B cell (primary cell): ENCODE measurements at regions not wholly inside any gene's neighbourhood (a gene's known extent, or its start where the extent isn't known, plus 50 kb on each side); places are given as distances from the start of the nearest gene placed in this dataset.
"Not testable (repeated sequence)": the region's sequence is repeated elsewhere in the genome, so short reads cannot be mapped to it uniquely, and the experiment has no call there.

Experiments
- ATAC-seq: fragments of 200-7000 bp; cut with Tn5 transposase; one replicate; pipeline ENCODE4 v1.10.0; 2021; ENCODE audit warnings: low read depth, mild to moderate bottlenecking, moderate number of reproducible peaks, moderate library complexity
- CTCF ChIA-PET: fragments of 350-600 bp; sonication (Branson Sonifier 250); formaldehyde crosslinking; loops from one replicate; lab custom pipeline; 2021; ENCODE audit warnings: antibody characterized with exemption, inconsistent platforms; lab: Charles Lee
- POLR2A ChIA-PET: fragments of 350-600 bp; sonication (Branson Sonifier 250); formaldehyde crosslinking; loops from one replicate; lab custom pipeline; 2021; ENCODE audit warnings: antibody characterized with exemption; lab: Charles Lee
- DNase-seq: peaks from one replicate; pipeline ENCODE4 v3.0.0; 2013
- H2AFZ ChIP-seq: 2 replicates; pipeline ENCODE4 v1.6.1; 2012; ENCODE audit warnings: mild to moderate bottlenecking, low read depth, low read length; ENCODE audit not compliant: insufficient read depth, poor library complexity, severe bottlenecking
- H3K27ac ChIP-seq, 2 donors: 1 replicate in 1 of 2; 2 replicates in 1 of 2; pipeline ENCODE4 v1.5.1; 2012 to 2013; ENCODE audit warnings: low read length in 2 of 2, mild to moderate bottlenecking in 2 of 2, moderate library complexity in 1 of 2
- H3K27me3 ChIP-seq, 4 experiments: fragments of 200-600 bp in 1 of 4; sonication (generic) in 1 of 4; replicated peaks in 1 of 4; 1 replicate in 2 of 4; 2 replicates in 2 of 4; pipeline versions ENCODE4 v1.6.1 to v1.7.0; 2013 to 2016; ENCODE audit warnings: low read length in 3 of 4, mild to moderate bottlenecking in 2 of 4, mixed read lengths in 1 of 4, moderate library complexity in 1 of 4; ENCODE audit not compliant: insufficient read depth in 4 of 4, control insufficient read depth in 3 of 4; ENCODE audit errors: control extremely low read depth in 1 of 4
- H3K36me3 ChIP-seq, 2 experiments: replicated peaks in 1 of 2; 1 replicate in 1 of 2; 2 replicates in 1 of 2; pipeline versions ENCODE4 v1.6.1 to v1.7.1; 2013; ENCODE audit warnings: low read length in 1 of 2; ENCODE audit not compliant: insufficient read depth in 2 of 2, control insufficient read depth in 1 of 2; ENCODE audit errors: control extremely low read depth in 1 of 2, extremely low read depth in 1 of 2
- H3K4me1 ChIP-seq, 2 donors: fragments of 200-600 bp in 1 of 2; sonication (generic) in 1 of 2; 1 replicate in 1 of 2; 2 replicates in 1 of 2; pipeline versions ENCODE4 v1.5.1 to v1.6.1; 2013 to 2017; ENCODE audit warnings: low read length in 2 of 2; ENCODE audit not compliant: control insufficient read depth in 2 of 2, insufficient read depth in 2 of 2
- H3K4me2 ChIP-seq: replicated peaks from 2 replicates; pipeline ENCODE3; 2012; ENCODE audit warnings: mild to moderate bottlenecking, low read depth, low read length; ENCODE audit not compliant: poor library complexity, severe bottlenecking
- H3K4me3 ChIP-seq, 5 experiments: fragments of 200-600 bp in 1 of 5; sonication (generic) in 1 of 5; 1 replicate in 3 of 5; 2 replicates in 2 of 5; pipeline versions ENCODE4 v1.5.1 to v1.7.0; 2011 to 2016; ENCODE audit warnings: low read length in 4 of 5, mild to moderate bottlenecking in 4 of 5, low read depth in 2 of 5, control low read depth in 1 of 5, moderate library complexity in 1 of 5; ENCODE audit not compliant: insufficient read depth in 1 of 5; ENCODE audit errors: control extremely low read depth in 1 of 5, extremely low read depth in 1 of 5
- H3K79me2 ChIP-seq: fragments of 200-600 bp; sonication (generic); one replicate; pipeline ENCODE4 v1.6.0; 2016; ENCODE audit warnings: low read length; ENCODE audit not compliant: control insufficient read depth, insufficient read depth
- H3K9ac ChIP-seq: fragments of 200-600 bp; sonication (generic); 2 replicates; pipeline ENCODE4 v1.6.1; 2017; ENCODE audit warnings: mild to moderate bottlenecking, low read length, moderate library complexity
- H3K9me3 ChIP-seq, 3 donors: one replicate each; pipeline versions ENCODE4 v1.6.1 to v1.7.1; 2013; ENCODE audit warnings: low read length in 2 of 3; ENCODE audit not compliant: control insufficient read depth in 2 of 3, insufficient read depth in 1 of 3; ENCODE audit errors: control extremely low read depth in 1 of 3
- H4K20me1 ChIP-seq: 2 replicates; pipeline ENCODE4 v1.6.0; 2012; ENCODE audit warnings: mild to moderate bottlenecking, low read length; ENCODE audit not compliant: insufficient read depth, control insufficient read depth, poor library complexity, severe bottlenecking
- H3K27ac Mint-ChIP-seq: one replicate; pipeline ENCODE4 v1.8.0; 2021; ENCODE audit warnings: mixed read lengths
- H3K27me3 Mint-ChIP-seq: one replicate; pipeline ENCODE4 v1.8.0; 2021; ENCODE audit warnings: mixed read lengths
- H3K4me1 Mint-ChIP-seq: one replicate; pipeline ENCODE4 v1.8.0; 2021; ENCODE audit warnings: mixed read lengths
- H3K4me3 Mint-ChIP-seq: one replicate; pipeline ENCODE4 v1.8.0; 2021; ENCODE audit warnings: mixed read lengths
- H3K9me3 Mint-ChIP-seq: one replicate; pipeline ENCODE4 v1.8.0; 2022; ENCODE audit warnings: mixed read lengths; ENCODE audit not compliant: insufficient read depth
- CTCF ChIP-seq: fragments of 200-600 bp; IDR thresholded peaks from one replicate; pipeline ENCODE4 v1.8.0; 2022; ENCODE audit warnings: antibody characterized with exemption, mild to moderate bottlenecking
- EZH2 ChIP-seq: IDR thresholded peaks from 2 replicates; pipeline ENCODE4 v1.6.1; 2012; ENCODE audit warnings: borderline replicate concordance, low read depth, mild to moderate bottlenecking, moderate library complexity, low read length; ENCODE audit not compliant: insufficient read depth, poor library complexity, severe bottlenecking
- WGBS: methylation state at CpG from one replicate; pipeline ENCODE4 v1.1.5; 2013; ENCODE audit warnings: missing lambda C conversion rate; ENCODE audit not compliant: insufficient coverage; 5-methylcytosine and 5-hydroxymethylcytosine counted together
- intact Hi-C: fragments of 100-400 bp; cut with micrococcal nuclease; formaldehyde crosslinking; loops from one replicate; pipeline ENCODE4 v1.10.0; 2022

DNA sequence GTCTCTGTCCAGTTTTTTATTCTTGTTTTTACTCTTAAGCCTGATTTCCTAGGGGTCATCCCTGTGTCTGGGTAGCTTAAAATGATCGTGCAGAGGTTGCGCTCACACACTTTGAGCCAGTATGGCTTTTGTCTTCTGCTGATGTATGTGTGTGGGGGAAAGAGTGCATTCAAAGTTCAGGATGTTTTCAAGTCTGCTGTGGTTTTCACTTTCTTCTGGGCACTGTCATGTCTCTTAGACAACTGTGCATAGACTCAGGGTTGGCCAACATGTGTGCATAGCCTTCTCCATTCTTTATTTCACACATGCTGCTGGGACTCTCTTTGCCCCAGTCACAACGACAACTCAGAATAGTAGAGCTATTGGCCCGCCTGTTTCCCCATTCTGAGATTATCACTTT is 139.1 kb downstream of the WNT7A start:
- Histone ChIP-seq H3K36me3 (no peaks in the 10 kb centered on the region), H3K9ac (no peak overlapping the region), H4K20me1 (no peaks in the 10 kb centered on the region), H2AFZ (no peak overlapping the region), H3K27me3 (no peaks in the 10 kb centered on the region), H3K4me2 (no peak overlapping the region), H3K27ac (no peak overlapping the region), H3K79me2 (no peaks in the 10 kb centered on the region), H3K4me1 (no peaks in the 10 kb centered on the region), H3K4me3 (no peak overlapping the region), H3K9me3 (peaks cover 10 to 21% (median 10%) of the 10 kb centered on the region in 3 donors)
- H3K27me3 Mint-ChIP-seq = peaks cover 23% of the 10 kb centered on the region
- ATAC-seq (no peak), DNase-seq (no peak)
- intact Hi-C loops = no loop called here
- H3K9me3 Mint-ChIP-seq = peaks cover 7% of the 10 kb centered on the region
- TF ChIP-seq EZH2 (no peak), CTCF (no peak)
- CTCF ChIA-PET = no interaction called here
- no peak overlapping the region for H3K4me3 Mint-ChIP-seq
- no peaks in the 10 kb centered on the region for H3K4me1 Mint-ChIP-seq
- WGBS = 86% methylated on average over 2 of the region's 4 CpGs
- no peak overlapping the region for H3K27ac Mint-ChIP-seq
- POLR2A ChIA-PET = no interaction called here

DNA sequence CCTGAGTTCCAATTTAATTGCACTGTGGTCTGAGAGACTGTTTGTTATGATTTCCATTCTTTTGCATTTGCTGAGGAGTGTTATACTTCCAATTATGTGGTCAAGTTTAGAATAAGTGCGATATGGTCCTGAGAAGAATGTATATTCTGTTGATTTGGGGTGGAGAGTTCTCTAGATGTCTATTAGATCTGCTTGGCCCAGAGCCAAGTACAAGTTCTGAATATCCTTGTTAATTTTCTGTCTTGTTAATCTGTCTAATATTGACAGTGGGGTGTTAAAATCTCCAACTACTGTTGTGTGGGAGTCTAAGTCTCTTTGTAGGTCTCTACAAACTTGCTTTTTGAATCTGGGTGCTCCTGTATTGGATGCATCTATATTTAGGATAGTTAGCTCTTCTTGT is 146.1 kb downstream of the WNT7A start:
- H3K27ac ChIP-seq, H3K4me1 ChIP-seq, intact Hi-C loops, H3K27me3 ChIP-seq, POLR2A ChIA-PET, H3K4me1 Mint-ChIP-seq, H3K4me3 Mint-ChIP-seq, H3K4me3 ChIP-seq, DNase-seq, CTCF ChIA-PET, H3K4me2 ChIP-seq, ATAC-seq, H3K27ac Mint-ChIP-seq, H2AFZ ChIP-seq, H4K20me1 ChIP-seq, H3K79me2 ChIP-seq, H3K36me3 ChIP-seq, H3K9ac ChIP-seq: not testable (repeated sequence)
- no CpG with 5 or more reads among the region's 1 CpG for WGBS
- Mint-ChIP-seq H3K9me3 (peaks cover 18% of the 10 kb centered on the region), H3K27me3 (peaks cover 58% of the 10 kb centered on the region)
- peaks cover 2 to 13% (median 9%) of the 10 kb centered on the region in 3 donors for H3K9me3 ChIP-seq
